ENCODE measurements at regions not wholly inside any gene's neighbourhood (a gene's known extent, or its start where the extent isn't known, plus 50 kb on each side); places are given as distances from the start of the nearest gene placed in this dataset.

DNA sequence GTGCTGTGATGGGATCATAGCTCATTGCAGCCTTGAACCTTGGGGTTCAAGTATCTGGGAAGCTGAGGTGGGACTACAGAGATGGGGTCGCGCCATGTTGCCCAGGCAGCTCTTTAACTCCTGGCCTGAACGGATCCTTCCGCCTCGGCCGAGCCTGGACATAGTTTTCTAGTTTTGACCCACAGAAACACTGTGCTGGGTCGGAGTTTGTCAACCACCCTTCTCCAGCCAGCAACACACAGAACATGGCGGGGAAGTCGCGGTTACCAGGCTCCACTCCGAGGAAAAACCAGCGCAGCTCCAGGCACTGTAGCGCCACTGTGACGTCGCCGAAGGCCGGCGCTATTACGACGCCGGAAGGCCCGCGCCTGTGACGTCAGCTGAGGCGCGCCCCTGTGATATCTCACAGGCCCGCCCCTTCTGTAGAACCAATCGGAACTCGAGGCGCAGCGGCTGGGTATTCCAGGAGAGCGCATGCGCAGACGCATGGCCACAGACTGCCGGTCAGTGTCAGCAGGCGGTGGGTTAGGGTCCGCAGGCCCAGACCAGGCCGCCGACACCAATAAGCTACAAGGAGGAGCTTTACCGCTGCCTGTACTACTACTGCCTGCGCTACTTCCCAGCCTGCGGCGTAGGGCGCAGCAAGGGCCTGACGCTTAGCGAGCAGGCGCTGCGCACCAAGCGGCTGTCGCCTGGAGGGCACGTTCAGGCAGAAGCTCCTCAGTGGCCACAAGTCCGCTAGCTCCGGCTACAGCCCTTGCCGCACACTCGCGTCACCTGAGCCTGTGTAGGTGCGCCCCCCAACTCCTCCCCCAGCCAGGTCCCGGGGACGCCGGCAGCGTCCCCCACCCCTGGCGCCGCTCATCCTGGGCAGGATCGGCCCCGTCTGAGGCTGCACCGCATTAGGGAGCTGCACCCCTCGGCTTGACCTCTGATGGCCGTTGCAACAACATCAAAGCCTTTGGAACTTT lies 135.2 kb upstream of the KCTD7 start:
- TF ChIP-seq, protein P1, sequence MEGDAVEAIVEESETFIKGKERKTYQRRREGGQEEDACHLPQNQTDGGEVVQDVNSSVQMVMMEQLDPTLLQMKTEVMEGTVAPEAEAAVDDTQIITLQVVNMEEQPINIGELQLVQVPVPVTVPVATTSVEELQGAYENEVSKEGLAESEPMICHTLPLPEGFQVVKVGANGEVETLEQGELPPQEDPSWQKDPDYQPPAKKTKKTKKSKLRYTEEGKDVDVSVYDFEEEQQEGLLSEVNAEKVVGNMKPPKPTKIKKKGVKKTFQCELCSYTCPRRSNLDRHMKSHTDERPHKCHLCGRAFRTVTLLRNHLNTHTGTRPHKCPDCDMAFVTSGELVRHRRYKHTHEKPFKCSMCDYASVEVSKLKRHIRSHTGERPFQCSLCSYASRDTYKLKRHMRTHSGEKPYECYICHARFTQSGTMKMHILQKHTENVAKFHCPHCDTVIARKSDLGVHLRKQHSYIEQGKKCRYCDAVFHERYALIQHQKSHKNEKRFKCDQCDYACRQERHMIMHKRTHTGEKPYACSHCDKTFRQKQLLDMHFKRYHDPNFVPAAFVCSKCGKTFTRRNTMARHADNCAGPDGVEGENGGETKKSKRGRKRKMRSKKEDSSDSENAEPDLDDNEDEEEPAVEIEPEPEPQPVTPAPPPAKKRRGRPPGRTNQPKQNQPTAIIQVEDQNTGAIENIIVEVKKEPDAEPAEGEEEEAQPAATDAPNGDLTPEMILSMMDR (IDR thresholded peaks at IDR 0.05), result peak in 2 of 3 donors; percentile 42 to 57
- TF ChIP-seq EP300 (IDR thresholded peaks at IDR 0.05), result peak; percentile 62
- TF ChIP-seq POLR2A (IDR thresholded peaks at IDR 0.05), result peak; percentile 98

Measured in ovary (tissue), 3 donors.